IPS DF 4.7 (cell line): ENCODE measurements at regions not wholly inside any gene's neighbourhood (a gene's known extent, or its start where the extent isn't known, plus 50 kb on each side); places are given as distances from the start of the nearest gene placed in this dataset.
"Not testable (repeated sequence)": the region's sequence is repeated elsewhere in the genome, so short reads cannot be mapped to it uniquely, and the experiment has no call there.

ENCODE experiments used
- DNase-seq: peaks from one replicate; pipeline ENCODE4 v3.0.0-alpha.2; 2013; ENCODE audit warnings: low spot score; ENCODE audit errors: extremely low read depth

- DNase-seq, result no peak
Observed at GRCh38 chr9:24073666-24074065, 247.6 kb upstream of the ELAVL2 start.

- no peak for DNase-seq
Observed at GRCh38 chr9:24073007-24073592, 247.1 kb upstream of the ELAVL2 start.

- no peak for DNase-seq
Observed at GRCh38 chr9:24071716-24072115, 245.7 kb upstream of the ELAVL2 start.

GRCh38 chr9:24071091-24071490 is 245.1 kb upstream of the ELAVL2 start:
- no peak for DNase-seq

GRCh38 chr9:24067107-24067506 is 241.1 kb upstream of the ELAVL2 start:
- not testable (repeated sequence) for DNase-seq

- DNase-seq, result no peak
Observed at GRCh38 chr9:24059651-24060050, 233.6 kb upstream of the ELAVL2 start.

GRCh38 chr9:24051587-24051986 is 225.5 kb upstream of the ELAVL2 start:
- DNase-seq, result no peak

GRCh38 chr9:24050239-24050638 is 224.2 kb upstream of the ELAVL2 start:
- DNase-seq, result not testable (repeated sequence)

- DNase-seq, result no peak
Observed at GRCh38 chr9:24045150-24045549, 219.1 kb upstream of the ELAVL2 start.

GRCh38 chr9:24044576-24044975 is 218.5 kb upstream of the ELAVL2 start:
- no peak for DNase-seq

- no peak for DNase-seq
Observed at GRCh38 chr9:24041160-24041690, 215.2 kb upstream of the ELAVL2 start.

GRCh38 chr9:24036459-24036858 is 210.4 kb upstream of the ELAVL2 start:
- no peak for DNase-seq

GRCh38 chr9:24035816-24036215 is 209.8 kb upstream of the ELAVL2 start:
- no peak for DNase-seq

GRCh38 chr9:24011881-24012280 is 185.8 kb upstream of the ELAVL2 start:
- no peak for DNase-seq

GRCh38 chr9:24011009-24011717 is 185.1 kb upstream of the ELAVL2 start:
- DNase-seq, result no peak

- no peak for DNase-seq
Observed at GRCh38 chr9:24009322-24009721, 183.3 kb upstream of the ELAVL2 start.

- no peak for DNase-seq
Observed at GRCh38 chr9:24007185-24007584, 181.1 kb upstream of the ELAVL2 start.

- not testable (repeated sequence) for DNase-seq
Observed at GRCh38 chr9:23991874-23992273, 165.8 kb upstream of the ELAVL2 start.

GRCh38 chr9:23979491-23979890 is 153.5 kb upstream of the ELAVL2 start:
- no peak for DNase-seq

- peak; percentile 33 for DNase-seq
Observed at GRCh38 chr9:23962101-23962500, 136.1 kb upstream of the ELAVL2 start.

GRCh38 chr9:23945897-23946296 is 119.9 kb upstream of the ELAVL2 start:
- DNase-seq, result no peak

- DNase-seq, result no peak
Observed at GRCh38 chr9:23941051-23941450, 115.0 kb upstream of the ELAVL2 start.

GRCh38 chr9:23938908-23939307 is 112.9 kb upstream of the ELAVL2 start:
- DNase-seq, result no peak
